ENCODE measurements at regions not wholly inside any gene's neighbourhood (a gene's known extent, or its start where the extent isn't known, plus 50 kb on each side); places are given as distances from the start of the nearest gene placed in this dataset.
"Not testable (repeated sequence)": the region's sequence is repeated elsewhere in the genome, so short reads cannot be mapped to it uniquely, and the experiment has no call there.

DNA sequence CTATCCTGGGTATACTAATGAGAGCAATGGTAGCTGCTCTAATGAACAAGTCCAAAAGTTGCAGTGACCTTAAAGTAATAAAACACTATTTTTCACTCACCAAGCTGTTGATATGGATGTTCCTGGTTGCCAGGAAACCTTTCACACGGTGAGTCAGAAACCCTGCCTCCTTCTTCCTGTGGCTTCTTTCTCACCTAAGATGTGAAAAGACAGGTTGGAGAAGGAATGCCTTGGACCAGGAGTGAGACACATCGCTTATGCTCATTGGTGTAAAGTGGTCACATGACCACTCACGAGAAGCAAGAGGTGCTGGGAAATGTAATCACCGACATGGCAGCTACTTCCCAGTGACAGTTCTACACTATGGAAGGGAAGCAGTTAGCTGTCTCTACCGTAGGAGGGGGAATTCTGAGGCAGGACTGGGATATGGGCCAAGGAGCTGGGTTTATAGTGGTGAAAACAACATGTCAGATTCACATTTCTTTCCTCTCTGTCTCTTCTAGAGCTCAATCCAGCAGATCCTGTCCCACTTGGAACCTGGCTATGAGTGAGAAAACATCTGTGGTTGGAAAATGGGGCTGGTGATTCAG is 320.4 kb upstream of the KLF4 start:
- DNase-seq: no peak

DNA sequence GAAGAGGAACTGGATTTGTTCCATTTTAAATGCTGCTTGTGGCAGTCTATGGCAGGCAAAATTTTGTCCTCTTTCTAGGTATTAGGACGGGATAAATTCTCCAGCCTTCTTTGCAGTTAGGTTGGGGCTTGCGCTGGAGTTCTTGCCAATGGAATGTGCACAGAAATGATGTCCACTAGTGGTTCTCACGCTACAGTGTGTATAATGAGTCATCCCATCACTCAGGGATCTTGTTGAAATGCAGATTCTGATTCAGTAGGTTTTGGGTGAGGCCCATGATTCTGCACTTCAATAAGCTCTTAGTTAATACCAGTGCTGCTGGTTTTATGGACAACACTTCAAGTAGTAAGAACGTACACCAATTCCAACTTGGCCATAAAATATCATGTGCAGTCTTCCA is 317.6 kb upstream of the KLF4 start:
- DNase-seq: no peak

GRCh38 chr9:107805201-107805600 is 315.6 kb upstream of the KLF4 start:
- no peak for DNase-seq

GRCh38 chr9:107794259-107794658 is 304.7 kb upstream of the KLF4 start:
- no peak for DNase-seq

DNA sequence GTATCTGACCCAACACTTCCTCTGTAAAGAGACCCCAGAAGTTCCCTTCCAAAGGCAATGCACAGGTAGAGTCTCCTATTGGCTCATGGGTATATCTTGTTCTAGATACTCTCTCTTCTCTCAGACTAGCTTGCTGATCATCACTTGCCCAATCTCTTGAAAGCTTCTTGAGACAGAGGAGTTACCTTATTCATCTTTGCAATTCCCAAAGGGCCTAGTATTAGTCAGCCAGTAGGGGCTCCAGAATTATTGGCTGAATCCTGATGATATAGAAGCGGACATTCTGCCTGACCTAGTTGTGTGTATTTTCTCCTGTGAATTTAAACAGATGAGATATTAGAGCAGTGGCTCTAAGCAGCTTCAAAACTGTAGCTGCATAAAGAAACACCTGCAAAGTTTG is 304.0 kb upstream of the KLF4 start:
- no peak for DNase-seq

DNA sequence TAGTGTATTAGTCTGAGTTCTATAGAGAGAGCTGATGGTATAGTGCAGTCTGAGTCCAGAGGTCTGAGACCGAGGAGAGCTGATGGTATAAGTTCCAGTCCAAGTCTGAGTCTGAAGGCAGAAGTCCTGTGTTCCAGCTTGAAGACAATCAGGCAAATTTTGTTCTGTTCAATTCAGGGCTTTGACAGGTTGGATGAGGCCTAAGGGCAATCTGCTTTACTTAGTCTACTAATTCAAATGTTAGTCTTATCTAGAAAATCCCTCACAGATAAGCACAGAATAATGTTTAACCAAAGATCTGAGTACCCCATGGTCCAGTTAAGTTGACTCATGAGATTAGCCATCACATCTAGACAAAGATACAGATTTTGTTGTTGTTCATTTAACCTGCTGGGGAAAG is 303.0 kb upstream of the KLF4 start:
- no peak for DNase-seq

GRCh38 chr9:107792006-107792405 is 302.4 kb upstream of the KLF4 start:
- DNase-seq: no peak

DNA sequence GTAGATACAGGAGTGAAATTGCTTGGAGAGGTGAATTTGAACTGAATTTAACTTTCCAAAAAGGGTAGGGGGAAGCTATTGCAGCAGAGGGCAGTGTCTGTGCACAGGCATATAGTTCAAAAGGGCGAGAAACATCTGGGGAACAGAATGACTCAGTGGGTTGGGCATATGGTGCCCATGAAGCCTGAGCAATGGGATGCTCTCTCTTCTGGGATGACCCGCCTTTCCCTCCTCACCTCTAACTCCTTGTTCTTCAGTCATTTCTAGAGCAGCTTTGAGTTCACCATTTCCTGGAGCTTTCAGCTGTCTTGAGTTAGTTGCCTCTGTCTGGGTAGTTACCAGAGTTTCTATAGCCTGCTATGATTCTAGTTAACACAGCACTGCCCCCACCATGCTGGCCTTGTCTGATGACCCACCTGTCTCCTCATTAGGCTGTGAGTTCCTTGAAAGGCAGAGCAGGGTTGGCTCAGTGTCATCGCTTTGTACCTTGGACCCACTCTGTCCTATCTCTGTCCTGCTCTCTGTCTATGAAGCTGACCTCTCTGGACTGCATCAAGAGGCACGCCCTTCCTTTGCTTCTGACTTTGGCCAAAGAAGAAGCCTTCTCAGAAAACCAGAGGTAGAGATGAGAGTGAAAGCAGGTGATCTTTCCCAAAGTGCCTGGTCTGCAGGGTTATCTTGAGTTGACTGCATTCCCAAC is 299.6 kb upstream of the KLF4 start:
- DNase-seq: no peak

DNA sequence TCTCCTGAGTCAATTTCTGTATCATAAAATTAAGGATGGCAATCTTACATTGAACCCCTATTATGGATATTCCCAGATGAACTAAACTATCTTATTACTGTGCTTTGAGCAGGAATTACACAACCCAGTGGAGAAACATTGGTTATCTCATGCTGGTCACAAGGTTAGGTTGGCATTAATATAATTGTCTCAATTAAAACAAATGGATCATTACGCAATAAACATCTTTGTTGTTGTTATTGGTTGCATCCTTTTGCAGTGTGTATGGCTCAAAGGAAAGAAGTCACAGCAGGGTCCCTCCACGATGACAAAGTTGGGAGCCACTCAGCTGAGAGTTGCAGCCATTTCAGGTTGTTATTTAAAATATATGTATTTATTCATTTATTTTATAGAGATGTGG is 297.0 kb upstream of the KLF4 start:
- DNase-seq: no peak

GRCh38 chr9:107784235-107784958 is 294.8 kb upstream of the KLF4 start:
- no peak for DNase-seq

GRCh38 chr9:107782789-107783188 is 293.2 kb upstream of the KLF4 start:
- no peak for DNase-seq

DNA sequence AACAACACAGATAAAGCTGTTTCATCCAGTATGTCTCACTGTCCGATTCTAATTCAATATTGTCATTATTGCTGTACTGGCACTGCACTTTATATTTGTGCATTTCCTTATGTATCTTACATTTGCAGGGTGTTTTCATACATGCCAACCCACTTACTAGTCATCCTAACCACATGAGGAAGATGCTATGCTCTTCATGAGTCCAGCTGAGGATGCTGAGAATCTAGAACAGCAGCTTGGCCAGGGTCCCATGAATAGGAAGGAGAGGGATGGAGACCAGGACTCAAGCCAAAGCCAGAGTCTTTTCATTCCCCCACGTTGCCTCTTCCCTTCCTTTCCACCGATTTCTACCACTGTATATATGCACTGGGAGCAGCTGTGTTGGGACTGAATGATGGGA is 292.8 kb upstream of the KLF4 start:
- no peak for DNase-seq

DNA sequence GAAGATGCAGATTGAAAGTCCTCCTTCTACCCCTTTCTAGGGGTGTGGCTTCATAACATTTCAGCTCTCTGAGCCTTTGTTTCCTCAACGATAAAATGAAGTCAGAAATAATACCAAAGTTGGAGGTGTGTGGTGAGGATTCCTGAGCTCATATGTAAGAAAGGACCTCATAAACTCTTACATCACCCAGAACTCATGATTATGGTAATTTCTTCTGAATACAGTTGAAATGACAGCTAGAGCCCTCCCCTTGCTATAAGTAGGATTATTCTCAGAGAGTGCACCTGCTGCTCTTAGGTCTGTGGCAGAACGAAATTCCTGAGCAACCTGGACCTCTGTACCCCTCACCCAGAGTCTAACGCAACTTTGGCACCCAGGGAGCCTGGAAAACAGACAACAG is 291.4 kb upstream of the KLF4 start:
- DNase-seq: no peak

DNA sequence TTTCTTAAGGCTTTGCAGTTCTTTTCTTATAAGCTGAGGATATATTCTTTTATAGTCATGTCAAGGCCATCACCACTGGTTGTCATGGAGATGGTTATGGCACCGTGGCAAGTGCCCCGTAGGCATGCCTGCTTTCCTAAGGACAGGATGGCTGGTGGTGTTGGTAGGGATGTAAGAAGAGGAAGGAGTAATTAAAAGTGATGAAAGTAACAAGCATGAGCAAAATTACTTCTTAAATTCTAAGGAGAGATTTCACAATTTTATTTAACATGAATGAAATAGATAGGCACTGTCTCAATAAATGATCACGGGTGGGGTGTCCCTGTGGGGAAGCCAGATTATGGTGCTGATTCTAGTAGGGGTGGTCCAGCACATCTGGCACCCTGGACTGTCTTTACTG is 290.2 kb upstream of the KLF4 start:
- no peak for DNase-seq

DNA sequence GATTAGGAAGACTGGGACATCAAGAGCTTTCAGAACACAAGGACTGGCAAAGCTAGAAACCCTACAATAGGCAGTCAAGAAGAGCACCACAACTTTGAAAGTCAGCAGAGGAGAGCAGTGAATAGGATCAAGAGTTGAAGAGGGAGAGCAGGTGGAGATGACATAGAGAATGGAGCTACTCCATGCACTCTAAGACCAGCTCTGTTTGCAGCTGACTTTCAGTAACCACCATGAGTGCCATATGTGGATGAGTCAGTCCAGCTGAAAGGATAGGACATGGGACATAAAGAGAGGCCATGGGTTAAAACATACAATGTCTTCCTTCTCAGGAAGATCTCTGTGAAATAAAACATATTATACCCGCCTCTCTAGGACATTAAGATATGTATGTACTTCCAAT is 289.1 kb upstream of the KLF4 start:
- no peak for DNase-seq

GRCh38 chr9:107774099-107774498 is 284.5 kb upstream of the KLF4 start:
- not testable (repeated sequence) for DNase-seq

- DNase-seq: no peak
Observed at GRCh38 chr9:107772988-107773387, 283.4 kb upstream of the KLF4 start.

DNA sequence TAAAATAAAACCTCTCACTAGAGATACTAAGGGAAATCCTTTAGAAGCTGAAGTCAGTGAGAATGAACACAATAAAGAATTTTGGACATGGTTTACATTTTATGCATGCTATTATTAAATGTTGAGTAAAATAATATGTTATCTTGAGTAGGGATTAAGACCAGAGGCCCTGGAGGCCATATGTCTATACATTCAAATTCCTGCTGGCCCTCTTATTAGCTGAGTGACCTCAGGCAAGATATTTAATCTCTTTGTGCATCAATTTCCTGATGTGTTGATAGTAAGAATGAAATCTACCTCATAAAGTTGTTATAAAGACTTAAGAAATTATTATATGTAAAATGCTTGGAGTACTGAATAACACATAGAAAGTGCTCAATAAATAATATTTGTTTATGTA is 281.1 kb upstream of the KLF4 start:
- DNase-seq: no peak

- DNase-seq: no peak
Observed at GRCh38 chr9:107768224-107768623, 278.7 kb upstream of the KLF4 start.

DNA sequence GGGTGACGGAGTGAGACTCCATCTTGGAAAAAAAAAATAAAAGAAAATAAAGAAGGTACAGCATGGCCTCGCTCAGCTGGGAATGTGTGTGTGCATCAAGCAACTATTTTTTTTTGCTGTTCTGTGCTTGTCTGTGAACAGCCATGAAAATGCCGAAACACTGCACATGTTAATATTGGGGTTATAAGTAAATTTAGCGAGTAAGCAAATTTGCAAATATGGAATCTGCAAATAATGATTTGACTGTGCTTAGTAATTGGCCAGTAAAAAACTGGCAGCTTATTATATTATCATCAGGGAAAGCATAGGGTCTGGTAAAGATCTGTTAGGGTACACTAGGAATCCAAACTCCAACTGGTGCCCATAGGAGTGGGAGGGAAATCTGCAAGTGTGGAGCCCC is 278.1 kb upstream of the KLF4 start:
- DNase-seq: no peak

DNA sequence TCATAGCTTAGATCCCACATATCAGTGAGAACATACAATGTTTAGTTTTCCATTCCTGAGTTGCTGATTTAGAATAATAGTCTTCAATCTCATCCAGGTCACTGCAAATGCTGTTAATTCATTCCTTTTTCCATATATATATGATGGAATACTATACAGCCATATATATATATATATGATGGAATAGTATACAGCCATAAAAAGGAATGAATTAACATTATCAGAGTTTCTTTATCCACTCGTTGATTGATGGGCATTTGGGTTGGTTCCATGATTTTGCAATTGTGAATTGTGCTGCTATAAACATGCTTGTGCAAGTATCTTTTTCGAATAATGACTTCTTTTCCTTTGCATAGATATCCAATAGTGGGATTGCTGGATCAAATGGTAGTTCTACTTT is 273.9 kb upstream of the KLF4 start:
- not testable (repeated sequence) for DNase-seq

- DNase-seq: no peak
Observed at GRCh38 chr9:107761307-107761706, 271.7 kb upstream of the KLF4 start.

GRCh38 chr9:107760469-107761242 is 271.1 kb upstream of the KLF4 start:
- DNase-seq: no peak

DNA sequence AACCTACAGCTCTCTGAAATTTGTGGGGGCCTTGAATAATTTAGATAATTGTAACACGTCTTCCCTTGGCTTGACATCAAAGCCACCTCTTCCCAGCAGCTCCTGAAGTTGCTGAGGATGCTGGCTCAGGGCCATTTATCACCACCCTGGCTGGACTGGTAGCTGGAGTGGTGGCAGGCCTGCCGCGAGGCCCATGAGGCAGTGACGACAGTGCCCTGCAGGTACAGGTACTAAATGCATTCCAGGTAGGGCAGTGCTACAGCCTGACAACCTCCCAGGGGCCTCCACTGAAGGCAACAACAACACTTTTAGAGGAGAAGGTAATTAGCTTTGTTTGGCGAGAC is 270.2 kb upstream of the KLF4 start:
- DNase-seq: no peak

All from retina (tissue), 1 donor.